GM23248 (cell line): ENCODE measurements at regions not wholly inside any gene's neighbourhood (a gene's known extent, or its start where the extent isn't known, plus 50 kb on each side); places are given as distances from the start of the nearest gene placed in this dataset.

Source experiments
- EZH2 ChIP-seq: fragments of 200-600 bp; sonication (generic); IDR thresholded peaks from 2 replicates; pipeline ENCODE4 v1.6.1; 2018; ENCODE audit warnings: antibody characterized with exemption, mild to moderate bottlenecking; ENCODE audit not compliant: insufficient read depth, poor library complexity, severe bottlenecking
- EZH2phosphoT487 ChIP-seq: fragments of 200-600 bp; sonication (generic); IDR thresholded peaks from 2 replicates; pipeline ENCODE4 v1.6.1; 2018; ENCODE audit warnings: antibody characterized with exemption, moderate library complexity, mild to moderate bottlenecking, low read depth; ENCODE audit not compliant: insufficient read depth

GRCh38 chr9:90249094-90249493 is 393.5 kb downstream of the DIRAS2 start:
- TF ChIP-seq EZH2phosphoT487, result no peak
- no peak for TF ChIP-seq EZH2
